GM06990 (cell line): ENCODE measurements at regions not wholly inside any gene's neighbourhood (a gene's known extent, or its start where the extent isn't known, plus 50 kb on each side); places are given as distances from the start of the nearest gene placed in this dataset.

Source experiments
- DNase-seq: peaks from one replicate; pipeline ENCODE4 v3.0.0-alpha.2; 2011; ENCODE audit not compliant: insufficient read length; ENCODE audit errors: extremely low read depth
- H3K27me3 ChIP-seq: replicated peaks from 2 replicates; pipeline ENCODE4 v1.6.0; 2011; ENCODE audit warnings: low read length; ENCODE audit not compliant: control insufficient read depth, insufficient read depth
- H3K36me3 ChIP-seq: 2 replicates; pipeline ENCODE4 v1.5.1; 2011; ENCODE audit warnings: low read length; ENCODE audit not compliant: control insufficient read depth, insufficient read depth
- H3K4me3 ChIP-seq: replicated peaks from 2 replicates; pipeline ENCODE4 v1.5.1; 2011; ENCODE audit warnings: low read depth, mild to moderate bottlenecking, control low read depth, low read length
- CTCF ChIP-seq: IDR thresholded peaks from 2 replicates; pipeline ENCODE4 v1.5.1; 2011; ENCODE audit warnings: low read length, control low read depth, mild to moderate bottlenecking, inconsistent platforms; ENCODE audit not compliant: insufficient read depth, poor library complexity, severe bottlenecking

DNA sequence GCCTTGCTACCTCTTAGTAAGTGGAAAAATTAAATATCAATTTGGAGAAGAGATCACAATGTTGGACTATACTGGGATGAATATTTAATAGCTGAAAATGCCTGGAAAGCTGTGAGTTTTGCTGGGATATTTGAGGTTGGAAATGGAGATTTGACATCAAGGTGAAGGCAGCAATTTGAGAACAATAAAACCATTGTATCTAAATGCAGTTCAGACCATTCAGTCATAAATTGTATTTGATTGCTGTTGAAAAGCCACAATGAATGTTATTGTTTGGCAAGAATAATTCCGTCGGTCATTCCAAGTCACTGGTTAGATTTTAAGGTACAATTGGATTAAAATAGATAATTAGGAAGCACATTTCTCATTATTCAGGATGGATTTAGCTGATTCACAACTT is 325.6 kb downstream of the HRH4 start:
- H3K4me3 ChIP-seq, result no peak overlapping the region
- no peak for TF ChIP-seq CTCF
- no peaks in the 10 kb centered on the region for H3K36me3 ChIP-seq
- DNase-seq, result no peak
- no peaks in the 10 kb centered on the region for H3K27me3 ChIP-seq

GRCh38 chr18:24790347-24790746 is 329.9 kb downstream of the HRH4 start:
- DNase-seq, result no peak
- Histone ChIP-seq H3K36me3 (no peaks in the 10 kb centered on the region), H3K4me3 (no peak overlapping the region), H3K27me3 (no peaks in the 10 kb centered on the region; the same call in 1 of the 2 replicates)
- no peak for TF ChIP-seq CTCF

GRCh38 chr18:24791751-24792545 is 331.5 kb downstream of the HRH4 start:
- H3K27me3 ChIP-seq, result no peaks in the 10 kb centered on the region; the same call in 1 of the 2 replicates
- no peak for TF ChIP-seq CTCF
- DNase-seq, result no peak
- H3K4me3 ChIP-seq, result no peak overlapping the region
- H3K36me3 ChIP-seq, result no peaks in the 10 kb centered on the region

DNA sequence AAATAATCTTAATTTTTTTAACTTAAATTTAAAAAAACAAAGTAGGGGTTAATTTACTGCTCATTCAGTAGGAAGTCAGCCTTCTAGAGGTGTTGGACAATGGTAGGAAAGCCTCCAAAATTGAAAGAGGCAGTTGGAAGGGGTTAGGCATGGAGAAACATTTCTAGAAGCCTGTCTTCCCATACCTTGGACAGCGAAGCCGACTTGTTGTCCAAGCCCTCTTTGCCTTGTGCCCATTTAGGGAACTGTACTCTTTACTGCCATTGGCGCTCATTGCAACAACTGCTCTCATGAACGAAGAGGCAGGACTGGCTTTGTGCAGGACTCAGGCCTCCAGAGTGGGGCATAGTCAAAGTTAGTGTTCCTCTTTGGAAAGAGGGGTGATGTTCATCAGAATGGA is 333.3 kb downstream of the HRH4 start:
- no peaks in the 10 kb centered on the region; the same call in none of the 2 replicates for H3K27me3 ChIP-seq
- no peaks in the 10 kb centered on the region for H3K36me3 ChIP-seq
- TF ChIP-seq CTCF, result no peak
- DNase-seq, result no peak
- H3K4me3 ChIP-seq, result no peak overlapping the region

GRCh38 chr18:24795129-24795528 is 334.7 kb downstream of the HRH4 start:
- TF ChIP-seq CTCF, result no peak
- no peaks in the 10 kb centered on the region for H3K36me3 ChIP-seq
- no peak for DNase-seq
- H3K4me3 ChIP-seq, result no peak overlapping the region
- no peaks in the 10 kb centered on the region; the same call in none of the 2 replicates for H3K27me3 ChIP-seq

- no peak for DNase-seq
- TF ChIP-seq CTCF, result no peak
- no peaks in the 10 kb centered on the region for H3K36me3 ChIP-seq
- no peaks in the 10 kb centered on the region; the same call in none of the 2 replicates for H3K27me3 ChIP-seq
- no peak overlapping the region for H3K4me3 ChIP-seq
Observed at GRCh38 chr18:24797981-24798380, 337.5 kb downstream of the HRH4 start.
